Coronary artery (tissue), 2 donors: ENCODE measurements at regions not wholly inside any gene's neighbourhood (a gene's known extent, or its start where the extent isn't known, plus 50 kb on each side); places are given as distances from the start of the nearest gene placed in this dataset.

ENCODE experiments used
- DNase-seq: peaks from one replicate; pipeline ENCODE4 v3.0.0-alpha.2; 2017; ENCODE audit warnings: low spot score
- H3K27ac ChIP-seq, 2 donors: fragments of 200-600 bp; sonication (generic); one replicate each; pipeline ENCODE4 v1.5.1; 2016 to 2019
- H3K4me3 ChIP-seq: fragments of 200-600 bp; sonication (generic); 2 replicates; pipeline ENCODE4 v1.5.1; 2016; ENCODE audit warnings: mild to moderate bottlenecking, moderate library complexity
- CTCF ChIP-seq: fragments of 200-600 bp; sonication (generic); IDR thresholded peaks from one replicate; pipeline ENCODE4 v1.5.1; 2019; ENCODE audit warnings: antibody characterized with exemption

DNA sequence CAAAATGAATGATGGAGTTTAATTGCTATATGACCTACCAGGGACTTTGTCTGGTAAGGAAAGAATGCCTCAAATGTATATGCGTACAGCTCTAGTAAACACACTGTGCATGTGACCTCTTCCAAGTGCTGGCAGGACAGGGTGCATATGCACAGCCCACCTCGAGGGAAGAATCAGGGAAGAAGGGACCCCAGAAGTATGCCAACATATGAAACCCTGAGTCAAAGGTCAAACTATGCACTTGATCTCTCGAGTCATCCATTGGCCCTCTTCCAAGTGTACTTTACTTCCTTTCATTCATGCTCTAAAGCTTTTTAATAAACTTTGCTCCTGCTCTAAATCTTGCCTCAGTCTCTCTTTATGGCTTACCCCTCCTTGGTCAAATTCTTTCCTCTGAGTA lies 804.6 kb upstream of the COX7C start:
- TF ChIP-seq CTCF = no peak

GRCh38 chr5:85814596-85814995 lies 803.1 kb upstream of the COX7C start:
- TF ChIP-seq CTCF = no peak
- DNase-seq = no peak
- H3K4me3 ChIP-seq = no peak overlapping the region
- no peak overlapping the region for H3K27ac ChIP-seq

More for the DNA sequence above, 804.6 kb upstream of the COX7C start:
- Histone ChIP-seq H3K4me3 (no peak overlapping the region), H3K27ac (no peak overlapping the region)
- DNase-seq = no peak

GRCh38 chr5:85823462-85824426 lies 794.0 kb upstream of the COX7C start:
- no peak overlapping the region for H3K27ac ChIP-seq
- TF ChIP-seq CTCF = no peak
- no peak overlapping the region for H3K4me3 ChIP-seq
- DNase-seq = no peak

DNA sequence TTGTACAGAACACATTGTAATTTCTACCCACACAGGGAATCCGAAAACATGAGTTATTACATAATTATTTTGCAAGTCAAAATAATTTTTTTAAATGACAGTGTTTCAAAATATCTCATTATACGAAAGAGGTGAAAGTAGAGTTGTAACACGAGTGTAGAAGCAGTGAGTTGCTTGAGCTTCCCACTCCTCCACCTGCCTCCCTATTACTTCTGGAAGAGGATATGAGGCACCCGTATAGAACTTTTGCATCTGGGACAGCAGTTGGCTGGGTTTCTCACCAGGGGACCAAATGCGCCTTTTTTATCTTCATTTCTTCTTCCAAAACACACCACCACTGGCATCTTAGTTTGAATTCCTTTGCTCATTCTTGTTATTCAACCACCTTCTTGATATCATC lies 779.0 kb upstream of the COX7C start:
- no peak overlapping the region for H3K4me3 ChIP-seq
- no peak for DNase-seq
- TF ChIP-seq CTCF = no peak
- H3K27ac ChIP-seq = no peak overlapping the region

GRCh38 chr5:85841653-85842052 lies 776.1 kb upstream of the COX7C start:
- TF ChIP-seq CTCF = no peak
- no peak for DNase-seq

GRCh38 chr5:85843535-85843934 lies 774.2 kb upstream of the COX7C start:
- DNase-seq = no peak
- no peak overlapping the region for H3K4me3 ChIP-seq
- no peak for TF ChIP-seq CTCF

More at GRCh38 chr5:85841653-85842052, 776.1 kb upstream of the COX7C start:
- Histone ChIP-seq H3K4me3 (no peak overlapping the region), H3K27ac (no peak overlapping the region)

DNA sequence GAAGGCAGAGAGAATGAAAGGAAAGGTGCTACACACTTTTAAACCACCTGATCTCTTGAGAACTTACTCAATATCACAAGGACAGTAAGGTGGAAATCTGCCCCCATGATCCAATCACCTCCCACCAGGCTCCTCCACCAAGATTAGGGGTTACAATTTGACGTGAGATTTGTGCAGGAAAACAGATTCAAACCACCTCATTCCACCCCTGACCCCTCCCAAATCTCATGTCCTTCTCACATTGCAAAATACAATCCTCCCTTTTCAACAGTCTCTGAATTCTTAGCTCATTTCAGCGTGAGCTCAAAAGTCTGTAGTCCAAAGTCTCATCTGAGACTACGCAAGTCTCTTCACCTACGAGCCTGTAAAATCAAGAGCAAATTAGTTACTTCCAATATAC lies 768.3 kb upstream of the COX7C start:
- DNase-seq = no peak
- no peak for TF ChIP-seq CTCF
- Histone ChIP-seq H3K4me3 (no peak overlapping the region), H3K27ac (no peak overlapping the region)

More at GRCh38 chr5:85843535-85843934, 774.2 kb upstream of the COX7C start:
- no peak overlapping the region for H3K27ac ChIP-seq
